ENCODE measurements at regions not wholly inside any gene's neighbourhood (a gene's known extent, or its start where the extent isn't known, plus 50 kb on each side); places are given as distances from the start of the nearest gene placed in this dataset.

DNA sequence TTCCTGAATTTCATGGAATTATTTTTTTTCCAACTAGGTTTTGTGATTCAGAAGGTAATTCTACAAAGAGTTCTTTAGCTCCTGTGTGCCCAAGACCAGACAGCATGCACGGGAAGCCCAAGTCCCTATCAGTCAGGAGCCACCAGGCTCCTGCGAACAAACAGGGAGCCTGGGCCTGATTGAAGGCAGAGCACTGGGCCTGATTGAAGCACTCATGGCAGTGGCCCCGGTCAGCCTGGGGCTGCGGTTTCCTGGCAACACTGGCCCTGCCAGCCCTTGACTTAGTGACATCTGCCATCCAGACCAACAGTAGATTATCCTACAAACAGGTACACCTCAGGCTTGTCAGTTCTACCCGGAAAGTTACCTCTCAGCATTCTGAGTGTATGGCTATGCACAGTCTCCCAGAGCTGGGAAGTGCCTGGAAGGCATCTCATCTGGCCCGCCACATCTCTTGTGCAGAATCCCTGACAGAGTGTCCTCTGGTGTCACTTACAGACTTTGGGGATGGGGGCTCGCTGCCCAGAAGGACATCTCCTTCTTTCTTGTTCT is 133.8 kb downstream of the VEGFA start:
- DNase-seq (ENCODE audit: low read depth): no peak

GRCh38 chr6:43901733-43902230 is 131.8 kb downstream of the VEGFA start:
- no peak for DNase-seq (ENCODE audit: low read depth)

- DNase-seq (ENCODE audit: low read depth): no peak
These were observed 131.1 kb downstream of the VEGFA start for GRCh38 chr6:43900916-43901732.

DNA sequence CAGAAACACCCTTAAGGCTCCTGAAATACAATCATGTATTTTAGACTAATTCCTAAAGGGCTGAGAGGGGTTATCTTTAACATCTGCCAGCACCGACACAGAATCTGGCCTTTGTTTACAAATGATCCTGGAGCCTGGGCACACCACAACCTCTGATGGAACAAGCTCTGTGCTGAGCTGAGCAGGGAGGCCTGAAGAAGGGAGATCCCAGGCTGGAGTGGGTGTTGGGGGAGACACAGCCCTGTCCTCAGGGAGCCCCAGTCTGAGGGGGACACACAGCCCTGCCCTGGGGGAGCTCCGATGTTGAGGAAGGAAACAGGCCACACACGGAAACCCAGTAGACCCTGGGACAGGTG is 130.5 kb downstream of the VEGFA start:
- no peak for DNase-seq (ENCODE audit: low read depth)

DNA sequence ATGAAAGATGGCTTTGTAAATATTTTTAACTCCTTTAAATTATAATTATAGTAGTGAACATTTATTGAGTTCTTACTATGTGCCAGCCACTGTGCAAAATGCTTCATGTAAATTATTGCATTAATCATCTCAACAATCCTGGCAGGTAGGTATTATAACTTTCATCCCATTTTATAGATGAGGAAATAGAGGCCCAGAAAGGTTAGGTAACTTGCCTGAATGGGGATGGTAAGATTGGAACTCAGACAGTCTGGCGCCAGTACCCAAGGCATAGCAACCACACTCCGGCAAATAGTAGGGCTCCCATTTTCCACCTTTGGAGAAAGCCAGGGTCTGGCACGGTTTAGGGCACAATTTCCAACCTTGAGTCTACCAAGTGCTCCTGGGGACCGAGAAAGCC is 129.8 kb downstream of the VEGFA start:
- no peak for DNase-seq (ENCODE audit: low read depth)

DNA sequence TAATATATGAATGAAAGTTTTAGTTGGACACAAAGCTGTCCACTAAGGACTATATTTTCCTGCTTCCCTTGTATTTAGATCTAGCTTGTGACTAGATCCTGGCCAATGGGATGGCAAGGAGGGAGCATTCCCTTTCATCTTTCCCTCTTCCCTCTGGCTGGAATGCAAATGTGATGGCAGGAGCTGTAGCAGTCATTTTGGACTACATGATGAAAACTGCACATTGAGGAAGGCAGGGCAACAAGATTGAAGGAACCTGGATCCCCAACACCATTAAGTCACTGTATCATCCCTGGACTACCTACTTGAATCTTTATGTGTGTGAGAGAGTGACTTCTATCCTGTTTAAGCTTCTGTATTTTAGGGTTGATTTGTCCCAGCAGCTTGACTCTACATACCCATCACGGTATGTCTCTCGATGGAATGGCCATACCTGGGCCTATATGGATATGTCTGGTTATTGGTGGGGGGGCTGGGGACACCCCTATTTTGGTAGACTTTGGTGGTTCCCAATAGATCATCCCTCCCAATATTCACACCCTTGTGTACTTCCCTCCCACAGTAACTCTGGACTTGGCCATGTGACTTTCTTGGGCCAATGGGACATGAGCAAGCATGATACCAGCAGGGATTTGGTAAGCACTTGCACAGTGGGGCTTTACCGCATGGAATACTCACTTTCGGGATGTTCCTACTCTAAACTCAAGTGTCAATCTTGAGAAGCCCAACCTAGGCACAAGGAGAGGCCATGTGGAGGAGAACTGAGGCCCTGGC is 128.5 kb downstream of the VEGFA start:
- DNase-seq (ENCODE audit: low read depth): no peak

GRCh38 chr6:43897571-43898302 is 127.7 kb downstream of the VEGFA start:
- no peak for DNase-seq (ENCODE audit: low read depth)

DNA sequence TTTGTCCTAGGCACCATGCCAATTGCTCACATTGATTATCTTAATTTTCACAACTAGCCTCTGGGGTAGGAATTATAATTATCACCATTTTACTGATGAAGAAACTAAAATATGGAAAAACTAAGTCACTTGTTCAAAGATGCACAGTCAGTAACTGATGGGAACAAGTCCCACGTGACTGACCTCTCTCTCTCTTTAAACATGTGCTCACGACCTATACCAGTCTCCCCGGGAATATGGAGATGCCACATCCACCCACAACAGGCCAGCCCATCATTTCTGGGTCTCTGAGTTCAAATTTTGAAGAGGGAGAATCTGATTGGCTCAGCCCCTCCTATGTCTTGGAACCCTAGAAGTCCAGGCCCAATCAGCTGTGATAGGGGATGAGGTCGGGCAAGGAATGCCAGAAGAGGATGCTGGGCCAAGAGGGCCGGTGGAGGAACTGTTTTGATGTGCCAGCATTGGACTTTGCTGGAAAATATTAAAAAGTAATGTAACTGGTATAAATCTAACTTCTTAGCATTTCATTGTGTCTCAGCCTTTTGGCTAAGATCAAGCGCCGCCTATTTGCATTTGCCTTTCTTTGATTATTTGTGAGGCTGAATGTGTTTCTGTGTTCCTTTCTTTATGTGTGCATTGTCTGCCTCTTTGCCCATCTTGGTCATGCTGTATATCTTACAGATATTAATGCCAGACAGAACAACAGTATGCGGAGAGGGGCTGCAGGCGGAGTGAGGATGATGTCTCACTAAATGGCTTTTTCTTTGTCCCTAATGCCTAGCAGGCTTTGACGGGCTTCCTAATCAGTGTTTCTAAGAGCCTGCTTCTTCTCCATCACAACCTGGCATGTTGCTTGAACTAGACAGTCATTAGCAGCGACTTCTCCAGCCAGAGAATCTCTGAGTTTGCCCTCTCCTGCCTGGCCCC is 126.6 kb downstream of the VEGFA start:
- DNase-seq (ENCODE audit: low read depth): no peak

DNA sequence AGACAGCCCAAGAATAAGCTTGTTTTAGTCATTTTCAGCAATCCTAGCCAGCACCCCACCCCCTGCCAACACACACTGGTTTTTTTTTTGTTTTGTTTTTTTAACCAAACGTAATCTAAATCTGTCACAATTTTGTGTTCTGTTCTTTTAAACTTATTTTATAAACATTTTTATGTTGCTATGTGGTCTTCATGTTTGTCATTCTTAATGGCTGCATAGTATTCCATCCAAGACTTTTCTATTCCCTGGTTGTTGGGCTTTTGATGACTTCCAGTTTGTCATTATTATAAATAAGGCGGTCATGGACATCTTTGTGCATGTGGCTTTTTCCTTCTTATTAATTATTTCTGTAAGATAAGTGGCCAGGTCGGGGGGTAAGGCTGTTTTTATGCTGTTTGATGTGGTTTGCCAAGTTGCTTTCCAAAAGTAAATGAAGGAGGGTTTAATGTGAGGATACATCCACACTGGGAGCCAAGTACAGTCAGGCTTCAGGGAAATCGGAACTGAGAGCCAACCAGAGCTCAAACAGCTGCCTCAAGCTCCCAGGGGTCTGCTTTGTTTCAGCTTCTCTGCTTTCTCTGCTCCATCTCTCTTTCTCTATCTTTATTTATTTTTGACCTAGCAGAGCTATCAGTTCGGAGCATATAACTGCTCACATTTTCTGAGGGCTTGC is 125.8 kb downstream of the VEGFA start:
- no peak for DNase-seq (ENCODE audit: low read depth)

DNA sequence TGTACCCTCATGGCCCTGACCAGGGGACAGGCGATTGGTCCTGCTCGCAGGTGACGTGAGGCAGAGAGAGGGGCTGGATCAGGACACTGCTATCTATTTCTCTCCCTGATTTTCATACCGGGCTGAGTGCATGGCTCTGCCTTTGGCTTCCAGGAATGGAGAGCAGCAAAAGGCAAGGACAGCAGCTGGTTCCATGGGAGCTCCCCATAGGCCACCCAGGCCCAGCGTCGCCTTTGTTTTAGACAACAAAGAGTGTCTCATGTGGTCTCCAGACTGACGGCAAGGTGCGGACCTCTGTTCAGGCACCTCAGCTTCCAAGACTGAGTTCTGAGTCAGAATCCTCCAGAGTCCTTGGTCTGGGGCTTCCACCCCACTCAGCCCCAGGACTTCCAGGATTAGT is 123.1 kb downstream of the VEGFA start:
- no peak for DNase-seq (ENCODE audit: low read depth)

DNA sequence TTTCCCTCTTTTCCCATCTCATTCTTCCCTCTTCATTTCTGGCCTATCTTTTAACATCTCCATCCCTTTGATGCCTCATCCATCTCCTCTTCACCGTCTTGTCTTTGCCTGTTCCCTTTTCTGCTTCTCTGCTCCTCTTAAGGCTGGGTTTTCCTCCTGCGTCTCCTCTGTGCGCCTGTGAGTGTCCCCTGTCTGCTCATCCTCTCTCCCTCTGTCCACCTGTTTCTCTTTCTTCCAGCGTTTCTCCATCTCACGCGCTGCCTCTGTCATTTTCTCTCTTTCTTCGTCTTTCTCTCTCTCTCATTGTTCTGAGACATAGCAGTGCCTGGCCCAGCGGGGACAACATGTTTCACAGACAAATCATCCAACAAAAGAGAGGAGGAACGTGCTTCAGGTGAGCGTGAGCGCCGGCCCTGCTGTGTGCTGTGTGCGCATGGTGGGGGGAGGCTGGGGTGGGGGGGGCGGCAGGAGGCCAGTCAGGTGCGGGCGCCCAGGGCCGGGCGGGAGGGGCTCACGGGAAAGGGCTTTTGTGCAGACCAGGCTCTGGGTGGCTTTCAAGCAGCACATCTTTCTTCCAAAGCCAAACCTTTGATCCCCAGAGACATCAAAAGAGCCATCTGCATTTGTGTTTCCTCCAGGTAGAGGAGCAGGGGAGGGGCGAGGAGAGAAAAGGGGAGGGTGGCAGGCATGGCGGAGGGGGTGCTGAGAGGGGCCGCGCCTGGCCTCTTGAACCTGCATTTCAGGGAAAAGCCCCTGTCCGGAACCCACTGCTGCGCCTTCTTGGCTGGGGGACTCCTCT is 121.3 kb downstream of the VEGFA start:
- no peak for DNase-seq (ENCODE audit: low read depth)

GRCh38 chr6:43890197-43891062 is 120.4 kb downstream of the VEGFA start:
- no peak for DNase-seq (ENCODE audit: low read depth)

DNA sequence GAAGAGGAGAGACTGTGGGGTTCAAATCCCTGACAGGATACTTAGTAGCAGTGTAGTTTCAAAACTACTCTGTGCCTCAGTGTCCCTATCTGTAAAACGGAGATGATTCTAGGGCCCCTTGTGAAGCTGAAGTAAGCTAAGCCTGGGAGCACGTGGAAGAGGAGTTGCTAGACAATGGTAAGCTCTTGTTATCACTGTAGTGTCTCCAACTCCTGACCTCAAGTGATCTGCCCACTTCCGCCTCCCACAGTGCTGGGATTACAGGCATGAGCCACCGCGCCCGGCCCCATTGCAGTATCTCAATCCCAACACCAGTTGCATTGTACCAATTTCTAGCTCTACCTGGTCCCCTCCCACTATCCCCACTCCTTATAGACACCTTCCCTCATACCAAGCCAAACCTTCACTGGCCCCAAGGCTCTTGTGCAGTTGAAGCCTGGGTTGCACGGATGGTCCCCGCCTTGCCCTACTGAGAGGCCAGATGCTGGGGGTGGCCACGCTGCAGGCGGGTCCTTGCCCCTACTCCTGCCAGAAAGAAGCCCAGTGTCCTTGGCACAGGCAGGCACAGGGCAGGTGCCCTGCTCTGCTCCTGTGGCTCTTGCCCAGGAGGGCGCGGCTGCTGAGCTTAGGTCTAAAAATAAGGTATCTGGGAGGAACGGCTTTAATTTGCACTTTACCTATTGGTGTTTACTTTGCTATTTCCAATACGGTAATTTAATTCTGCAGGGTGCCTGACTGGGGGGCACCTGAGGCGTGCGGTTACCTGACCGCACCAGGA is 118.1 kb downstream of the VEGFA start:
- no peak for DNase-seq (ENCODE audit: low read depth)

DNA sequence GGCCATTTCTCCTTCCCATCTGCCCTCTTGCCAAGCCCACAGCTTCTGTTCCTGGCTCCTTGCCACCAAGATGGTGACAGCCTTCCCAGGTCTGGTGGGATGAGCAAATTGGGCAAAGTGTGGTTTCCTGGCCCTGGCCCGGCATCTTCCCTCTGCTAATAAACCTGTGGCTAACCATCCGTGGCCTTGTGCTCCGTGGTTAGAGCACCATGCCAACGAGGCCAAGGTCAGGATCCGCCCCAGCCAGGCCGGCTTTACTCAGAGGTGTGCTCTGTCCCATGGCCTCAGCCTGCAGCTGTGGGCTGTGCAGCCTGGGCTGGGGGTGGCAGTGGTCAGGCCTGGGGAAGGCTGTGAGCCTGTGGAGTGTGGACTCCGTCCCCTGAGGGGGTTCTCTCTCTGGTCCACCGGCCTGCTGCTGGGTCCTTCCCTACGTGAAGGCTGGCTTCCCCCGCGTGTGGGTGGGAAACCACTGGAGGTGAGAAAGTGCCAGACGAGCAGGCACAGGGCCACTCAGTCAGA is 117.4 kb downstream of the VEGFA start:
- no peak for DNase-seq (ENCODE audit: low read depth)

DNA sequence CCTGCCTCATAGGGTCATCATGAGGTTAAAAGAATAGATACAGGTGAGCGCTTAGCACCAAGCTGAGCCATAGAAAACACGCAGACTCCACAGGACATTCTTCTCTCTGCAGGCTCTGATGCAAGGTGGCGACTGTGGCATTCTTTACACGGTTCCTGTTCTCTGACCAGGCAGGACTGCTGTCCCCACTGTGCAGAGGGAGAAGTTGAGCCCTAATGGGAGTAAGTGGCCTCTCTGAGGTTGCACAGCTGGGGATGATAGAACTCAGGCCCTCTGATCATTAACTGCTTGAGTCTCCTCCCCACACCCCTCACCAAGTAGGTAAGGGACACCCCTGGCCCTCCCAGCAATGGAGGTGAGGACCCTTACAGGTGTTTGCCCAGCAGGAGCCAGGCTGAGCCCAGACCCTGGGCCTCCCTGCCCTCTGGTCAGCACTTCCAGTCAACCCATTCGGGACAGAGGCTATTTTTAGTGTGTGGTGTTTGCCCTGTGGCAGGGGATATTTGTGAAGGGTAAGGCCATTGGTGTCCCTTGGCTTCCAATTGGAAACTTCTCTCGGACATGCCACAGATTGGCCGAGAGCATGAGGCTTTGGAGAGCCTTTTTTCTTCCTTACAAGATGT is 116.8 kb downstream of the VEGFA start:
- no peak for DNase-seq (ENCODE audit: low read depth)

- no peak for DNase-seq (ENCODE audit: low read depth)
These were observed 116.1 kb downstream of the VEGFA start for GRCh38 chr6:43886067-43886461.

DNA sequence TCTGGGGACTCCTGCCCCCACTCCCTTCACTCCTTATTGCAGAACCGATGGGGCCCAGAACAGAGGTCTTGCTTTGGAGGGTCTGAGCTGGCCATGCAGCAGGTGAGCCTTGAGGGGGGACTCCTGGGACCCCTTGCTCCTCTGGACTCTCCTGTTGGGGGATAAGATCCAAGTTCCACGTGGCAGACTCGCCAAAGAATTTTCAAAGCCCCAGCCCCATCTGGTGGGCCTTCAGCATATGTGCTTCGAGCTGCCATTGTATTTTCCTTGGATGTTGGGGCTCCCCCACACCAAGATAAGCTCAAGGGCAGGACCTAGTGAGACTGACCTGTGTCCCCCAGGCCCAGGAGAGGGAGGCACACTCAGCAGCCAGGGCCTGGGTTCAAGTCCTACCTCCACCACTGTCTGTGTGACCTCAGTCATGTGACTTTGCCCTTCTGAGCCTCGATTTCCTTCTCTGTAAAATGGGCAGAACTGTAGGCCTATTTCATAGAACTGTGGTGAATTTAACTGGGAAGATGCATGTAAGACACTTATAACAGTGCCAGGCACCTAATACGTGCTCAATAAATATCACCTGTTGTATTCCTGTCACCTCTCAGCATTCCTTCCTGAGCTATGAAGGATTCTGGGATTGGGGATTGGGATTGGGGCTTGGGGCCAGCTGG is 115.5 kb downstream of the VEGFA start:
- no peak for DNase-seq (ENCODE audit: low read depth)
